Activated B cell treated with CpG ODN at 0.5 μM for 24 hours (primary cell): ENCODE measurements at regions not wholly inside any gene's neighbourhood (a gene's known extent, or its start where the extent isn't known, plus 50 kb on each side); places are given as distances from the start of the nearest gene placed in this dataset.

ENCODE experiments used
- ATAC-seq: fragments of 200-7000 bp; cut with Tn5 transposase; one replicate; pipeline ENCODE4 v1.10.0; 2021; ENCODE audit warnings: low read depth, mild to moderate bottlenecking, moderate library complexity
- CTCF ChIA-PET: fragments of 350-600 bp; sonication (Branson Sonifier 250); formaldehyde crosslinking; loops from one replicate; lab custom pipeline; 2021; ENCODE audit warnings: antibody characterized with exemption; lab: Charles Lee
- POLR2A ChIA-PET: fragments of 350-600 bp; sonication (Branson Sonifier 250); formaldehyde crosslinking; loops from one replicate; lab custom pipeline; 2021; ENCODE audit warnings: antibody characterized with exemption; lab: Charles Lee
- DNase-seq: peaks from one replicate; pipeline ENCODE4 v3.0.0; 2022
- H3K27ac Mint-ChIP-seq: one replicate; pipeline ENCODE4 v1.8.0; 2020; ENCODE audit warnings: mixed read lengths
- H3K27me3 Mint-ChIP-seq: one replicate; pipeline ENCODE4 v1.8.0; 2021; ENCODE audit warnings: mixed read lengths
- H3K36me3 Mint-ChIP-seq: one replicate; pipeline ENCODE4 v1.8.0; 2021; ENCODE audit warnings: low read depth, mixed read lengths
- H3K4me1 Mint-ChIP-seq: one replicate; pipeline ENCODE4 v1.8.0; 2021; ENCODE audit warnings: mixed read lengths
- H3K4me3 Mint-ChIP-seq: one replicate; pipeline ENCODE4 v1.8.0; 2020; ENCODE audit warnings: mild to moderate bottlenecking, mixed read lengths
- H3K9me3 Mint-ChIP-seq: one replicate; pipeline ENCODE4 v1.8.0; 2020; ENCODE audit warnings: mixed read lengths
- CTCF ChIP-seq: fragments of 200-600 bp; IDR thresholded peaks from one replicate; pipeline ENCODE4 v1.8.0; 2022; ENCODE audit warnings: antibody characterized with exemption, mild to moderate bottlenecking
- intact Hi-C: fragments of 100-400 bp; cut with micrococcal nuclease; formaldehyde crosslinking; loops from one replicate; pipeline ENCODE4 v1.15.1; 2024

GRCh38 chr7:130890176-130891020 is 156.4 kb upstream of the KLF14 start:
- no peaks in the 10 kb centered on the region for H3K9me3 Mint-ChIP-seq
- POLR2A ChIA-PET: interaction anchor here (0.6 to 0.7 kb wide), 3 partner anchors 73 to 623 kb away, joined by 3 to 5 read pairs (median 5); no protein-coding TSS in a partner anchor
- TF ChIP-seq CTCF: no peak
- H3K27ac Mint-ChIP-seq: no peak overlapping the region
- H3K4me3 Mint-ChIP-seq: no peak overlapping the region
- CTCF ChIA-PET: interaction anchor here (1.8 kb wide), 1 partner anchor 150 kb away, joined by 5 read pairs; no protein-coding TSS in a partner anchor
- no peak for DNase-seq
- no peak for ATAC-seq
- H3K27me3 Mint-ChIP-seq: no peaks in the 10 kb centered on the region
- H3K4me1 Mint-ChIP-seq: peaks cover 24% of the 10 kb centered on the region
- peaks cover 83% of the 10 kb centered on the region for H3K36me3 Mint-ChIP-seq
- intact Hi-C loops: no loop called here

- DNase-seq (no peak), ATAC-seq (no peak)
- Mint-ChIP-seq H3K27me3 (no peaks in the 10 kb centered on the region), H3K36me3 (peaks cover 87% of the 10 kb centered on the region), H3K4me1 (peaks cover 32% of the 10 kb centered on the region), H3K4me3 (no peak overlapping the region), H3K9me3 (no peaks in the 10 kb centered on the region), H3K27ac (no peak overlapping the region)
- CTCF ChIA-PET: interaction anchor here (1.0 to 1.8 kb wide), 2 partner anchors 21 to 149 kb away, joined by 3 to 5 read pairs; no protein-coding TSS in a partner anchor
- intact Hi-C loops: no loop called here
- no peak for TF ChIP-seq CTCF
- POLR2A ChIA-PET: interaction anchor here (0.7 kb wide), 2 partner anchors 72 to 622 kb away, joined by 3 to 5 read pairs; no protein-coding TSS in a partner anchor
Measured at GRCh38 chr7:130891254-130892094, 157.5 kb upstream of the KLF14 start.

GRCh38 chr7:130893441-130893894 is 159.5 kb upstream of the KLF14 start:
- intact Hi-C loops: no loop called here
- no peaks in the 10 kb centered on the region for H3K9me3 Mint-ChIP-seq
- no peaks in the 10 kb centered on the region for H3K27me3 Mint-ChIP-seq
- H3K4me1 Mint-ChIP-seq: peaks cover 52% of the 10 kb centered on the region
- peaks cover 86% of the 10 kb centered on the region for H3K36me3 Mint-ChIP-seq
- peak overlapping the region; percentile 43 for H3K27ac Mint-ChIP-seq
- POLR2A ChIA-PET: interaction anchor here (0.7 kb wide), 1 partner anchor 392 kb away, joined by 4 read pairs; no protein-coding TSS in a partner anchor
- no peak for TF ChIP-seq CTCF
- DNase-seq (no peak), ATAC-seq (no peak)
- H3K4me3 Mint-ChIP-seq: no peak overlapping the region
- CTCF ChIA-PET: interaction anchor here (1.2 to 1.4 kb wide), 3 partner anchors 20 to 147 kb away, joined by 3 to 6 read pairs (median 4); no protein-coding TSS in a partner anchor

- Mint-ChIP-seq H3K4me3 (no peak overlapping the region), H3K9me3 (no peaks in the 10 kb centered on the region), H3K27ac (peak overlapping the region; percentile 43), H3K36me3 (peaks cover 86% of the 10 kb centered on the region), H3K4me1 (peaks cover 60% of the 10 kb centered on the region), H3K27me3 (no peaks in the 10 kb centered on the region)
- no peak for TF ChIP-seq CTCF
- ATAC-seq (no peak), DNase-seq (no peak)
- POLR2A ChIA-PET: no interaction called here
- CTCF ChIA-PET: interaction anchor here (0.9 to 1.3 kb wide), 5 partner anchors 9 to 146 kb away, joined by 3 to 6 read pairs (median 4); no protein-coding TSS in a partner anchor
- intact Hi-C loops: no loop called here
Measured at GRCh38 chr7:130894146-130894908, 160.3 kb upstream of the KLF14 start.
